GM19351 (cell line): ENCODE measurements at regions not wholly inside any gene's neighbourhood (a gene's known extent, or its start where the extent isn't known, plus 50 kb on each side); places are given as distances from the start of the nearest gene placed in this dataset.

ENCODE experiments used
- ATAC-seq: cut with Tn5 transposase; IDR thresholded peaks from one replicate; pipeline ENCODE4 v1.9.1; 2021; ENCODE audit warnings: mild to moderate bottlenecking, moderate library complexity; ENCODE audit not compliant: unreplicated experiment

GRCh38 chr14:105863296-105864108 is 337.1 kb downstream of the TMEM121 start:
- no peak for ATAC-seq

- ATAC-seq, result no peak
These were observed 337.7 kb downstream of the TMEM121 start for GRCh38 chr14:105864116-105864515.

- no peak for ATAC-seq
These were observed 338.4 kb downstream of the TMEM121 start for GRCh38 chr14:105864651-105865265.

GRCh38 chr14:105865266-105865903 is 339.0 kb downstream of the TMEM121 start:
- ATAC-seq, result no peak

- no peak for ATAC-seq
These were observed 339.8 kb downstream of the TMEM121 start for GRCh38 chr14:105865904-105866840.

GRCh38 chr14:105866841-105867321 is 340.5 kb downstream of the TMEM121 start:
- ATAC-seq, result no peak

GRCh38 chr14:105867961-105868599 is 341.7 kb downstream of the TMEM121 start:
- ATAC-seq, result no peak

GRCh38 chr14:105871590-105871989 is 345.2 kb downstream of the TMEM121 start:
- no peak for ATAC-seq

- ATAC-seq, result no peak
These were observed 347.6 kb downstream of the TMEM121 start for GRCh38 chr14:105873870-105874512.

GRCh38 chr14:105876158-105876557 is 349.8 kb downstream of the TMEM121 start:
- ATAC-seq, result no peak

GRCh38 chr14:105876829-105877228 is 350.4 kb downstream of the TMEM121 start:
- ATAC-seq, result no peak

GRCh38 chr14:105877645-105878044 is 351.3 kb downstream of the TMEM121 start:
- no peak for ATAC-seq

- no peak for ATAC-seq
These were observed 351.7 kb downstream of the TMEM121 start for GRCh38 chr14:105878125-105878524.

GRCh38 chr14:105878554-105878953 is 352.2 kb downstream of the TMEM121 start:
- no peak for ATAC-seq

GRCh38 chr14:105879503-105879866 is 353.1 kb downstream of the TMEM121 start:
- no peak for ATAC-seq

GRCh38 chr14:105879867-105880561 is 353.6 kb downstream of the TMEM121 start:
- ATAC-seq, result no peak

GRCh38 chr14:105880616-105881015 is 354.2 kb downstream of the TMEM121 start:
- no peak for ATAC-seq

GRCh38 chr14:105881021-105881930 is 354.9 kb downstream of the TMEM121 start:
- ATAC-seq, result no peak
